KG1 (cell line): ENCODE measurements at regions not wholly inside any gene's neighbourhood (a gene's known extent, or its start where the extent isn't known, plus 50 kb on each side); places are given as distances from the start of the nearest gene placed in this dataset.

ENCODE experiments used
- DNase-seq: peaks from one replicate; lab custom pipeline; 2025; lab: John Stamatoyannopoulos, UW

DNA sequence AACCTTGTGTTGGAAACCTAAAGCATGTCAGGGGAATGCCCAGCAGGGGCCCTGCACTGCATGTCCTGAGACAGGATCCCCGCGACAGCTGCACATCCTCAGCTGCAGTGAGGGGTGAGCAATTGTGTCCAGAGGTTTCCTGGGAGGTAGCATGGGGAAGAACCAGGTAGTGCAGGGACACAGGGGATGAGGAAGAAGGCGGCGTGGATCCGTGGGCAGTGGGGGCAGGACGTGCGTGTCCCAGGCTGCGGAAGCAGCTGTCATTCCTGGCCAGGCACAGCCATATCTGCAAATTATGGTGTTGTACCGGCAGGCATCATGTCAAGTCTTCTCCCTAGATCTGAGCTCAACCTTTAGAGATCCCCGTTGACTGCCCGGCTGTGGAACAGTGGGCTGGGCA lies 238.2 kb upstream of the MYT1L start:
- DNase-seq, result no peak

DNA sequence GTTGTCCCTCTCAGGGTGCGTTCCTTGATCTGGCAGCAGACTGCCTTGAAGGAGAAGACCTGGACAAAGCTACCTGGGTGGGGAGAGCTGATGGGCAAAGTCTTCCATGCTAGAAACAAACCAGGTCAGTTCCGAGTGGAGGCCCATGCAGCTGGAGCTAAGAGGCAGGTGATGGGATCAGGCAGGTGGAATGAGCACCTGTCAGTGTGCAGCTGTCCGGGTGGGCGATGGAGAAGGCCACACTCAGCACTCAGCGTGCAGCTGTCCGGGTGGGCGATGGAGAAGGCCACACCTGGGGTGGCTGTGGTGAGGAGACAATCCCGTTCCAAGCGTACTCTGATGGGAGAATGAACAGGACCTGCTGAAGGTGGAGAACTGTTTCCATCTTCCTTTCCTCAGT lies 237.3 kb upstream of the MYT1L start:
- no peak for DNase-seq

DNA sequence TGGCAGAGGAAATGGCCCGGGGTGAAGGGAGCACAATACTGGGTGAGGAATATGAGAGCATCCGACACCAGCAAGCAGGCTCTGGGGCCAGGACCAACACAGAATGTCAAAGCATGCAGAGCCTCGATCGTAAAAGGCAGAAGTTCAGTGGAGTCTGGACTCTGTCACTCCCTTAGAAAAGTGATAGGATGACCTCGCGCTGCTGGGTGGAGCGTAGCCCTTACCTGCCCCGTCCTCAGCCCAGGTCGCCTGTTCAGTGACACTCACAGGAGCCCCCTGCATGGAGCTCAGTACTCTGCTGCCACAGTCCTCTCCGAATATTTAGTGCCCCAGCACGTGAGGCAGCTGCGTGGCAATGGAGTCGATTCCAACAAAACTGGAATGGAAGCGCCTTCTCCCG lies 236.7 kb upstream of the MYT1L start:
- no peak for DNase-seq

DNA sequence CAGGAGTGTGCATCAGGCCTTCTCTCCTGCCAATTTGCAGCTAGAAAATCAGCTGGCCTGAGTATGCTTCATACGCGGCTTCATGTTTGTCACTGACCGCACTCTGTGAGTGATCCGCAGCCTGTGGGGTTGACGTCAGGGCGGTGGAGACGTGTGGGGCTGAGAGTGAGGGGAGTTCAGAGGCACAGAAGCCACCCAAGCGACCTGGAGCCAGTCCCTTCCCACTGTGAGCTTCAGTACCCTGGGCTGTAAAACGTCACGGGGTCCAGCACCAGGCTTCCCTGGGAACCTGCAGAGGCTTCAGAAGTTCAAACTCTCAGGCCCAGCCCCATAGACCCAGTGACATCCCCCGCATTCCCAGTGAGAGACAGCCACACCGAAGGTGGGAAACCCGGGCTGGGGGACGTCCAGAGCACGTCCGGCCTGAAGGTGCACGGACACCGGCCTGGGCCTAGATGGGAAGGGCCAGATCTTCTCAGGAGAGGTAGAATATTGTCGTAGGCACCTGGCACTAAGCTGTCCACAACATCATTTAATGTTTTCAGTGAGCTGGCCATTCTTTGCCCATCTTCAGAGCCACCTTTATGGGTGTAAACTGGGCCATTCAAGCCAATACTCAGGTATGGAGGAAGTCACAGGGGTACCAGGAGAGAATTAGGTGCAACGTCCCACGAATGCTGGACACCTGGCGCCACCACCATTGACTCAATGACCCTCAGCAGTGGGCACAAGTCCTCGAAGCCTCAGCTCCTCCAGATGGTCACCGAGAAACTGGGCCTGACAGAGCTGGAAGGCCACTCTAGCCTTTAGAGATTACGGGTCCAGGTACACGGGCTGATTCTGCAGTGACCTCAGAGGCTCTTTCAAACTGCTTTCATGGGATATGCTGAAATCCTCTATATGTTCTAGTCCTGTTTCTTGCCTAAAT lies 235.6 kb upstream of the MYT1L start:
- no peak for DNase-seq

DNA sequence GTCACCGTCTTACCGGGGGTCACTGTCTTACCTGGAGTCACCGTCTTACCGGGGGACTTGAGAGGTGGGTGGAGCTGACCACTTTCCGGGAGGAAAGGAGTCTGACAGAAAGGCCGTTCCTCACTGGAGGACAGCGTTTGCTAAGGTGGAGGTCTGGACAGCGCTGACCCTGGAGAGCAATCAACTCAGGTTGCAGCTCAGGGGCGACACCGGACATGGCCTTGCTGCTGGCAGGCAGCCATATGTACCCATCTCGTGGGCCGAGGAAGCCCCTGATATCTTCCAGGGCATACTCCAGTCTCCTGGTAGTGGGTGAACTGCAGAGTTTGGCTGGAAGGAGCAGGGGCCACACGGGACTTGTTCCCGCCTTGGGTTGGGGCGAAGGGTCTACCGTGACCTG lies 234.6 kb upstream of the MYT1L start:
- no peak for DNase-seq

DNA sequence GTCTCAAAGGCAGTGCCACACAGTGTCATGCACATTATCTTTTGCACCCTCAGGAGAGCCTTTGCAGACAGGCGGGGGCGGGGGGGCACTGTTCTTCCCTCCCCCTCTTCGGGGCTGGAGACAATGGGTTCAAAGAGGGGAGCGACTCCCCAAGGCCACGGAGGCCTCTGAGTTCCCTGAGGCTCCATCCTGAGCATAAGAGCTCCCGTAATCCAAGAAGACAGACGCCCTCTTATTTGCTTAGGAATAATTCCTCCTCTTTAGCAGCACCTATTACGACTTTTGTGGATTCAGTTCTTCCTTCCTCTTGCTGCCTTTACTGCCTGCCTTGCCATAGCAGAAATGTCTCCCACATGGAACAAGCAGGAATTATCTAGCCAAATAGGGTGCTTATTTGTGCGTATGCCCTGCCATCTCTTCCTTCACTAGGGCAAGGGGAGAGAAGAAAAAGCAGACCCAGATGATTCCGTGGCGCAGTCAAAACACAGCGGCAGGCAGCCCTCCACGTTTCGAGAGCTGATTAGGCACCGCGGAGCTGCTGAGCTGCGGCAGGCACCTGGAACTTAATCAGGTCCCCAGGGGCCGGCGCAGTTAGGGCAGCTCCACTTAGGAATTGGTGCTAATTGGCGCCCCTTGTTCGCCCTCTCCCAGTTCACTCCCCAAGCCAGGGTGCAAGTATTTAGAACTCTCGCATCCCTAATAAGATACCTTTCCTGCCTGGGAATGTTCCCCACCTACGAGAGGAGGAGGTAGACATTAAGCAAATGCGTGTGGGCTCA lies 233.4 kb upstream of the MYT1L start:
- DNase-seq, result no peak

DNA sequence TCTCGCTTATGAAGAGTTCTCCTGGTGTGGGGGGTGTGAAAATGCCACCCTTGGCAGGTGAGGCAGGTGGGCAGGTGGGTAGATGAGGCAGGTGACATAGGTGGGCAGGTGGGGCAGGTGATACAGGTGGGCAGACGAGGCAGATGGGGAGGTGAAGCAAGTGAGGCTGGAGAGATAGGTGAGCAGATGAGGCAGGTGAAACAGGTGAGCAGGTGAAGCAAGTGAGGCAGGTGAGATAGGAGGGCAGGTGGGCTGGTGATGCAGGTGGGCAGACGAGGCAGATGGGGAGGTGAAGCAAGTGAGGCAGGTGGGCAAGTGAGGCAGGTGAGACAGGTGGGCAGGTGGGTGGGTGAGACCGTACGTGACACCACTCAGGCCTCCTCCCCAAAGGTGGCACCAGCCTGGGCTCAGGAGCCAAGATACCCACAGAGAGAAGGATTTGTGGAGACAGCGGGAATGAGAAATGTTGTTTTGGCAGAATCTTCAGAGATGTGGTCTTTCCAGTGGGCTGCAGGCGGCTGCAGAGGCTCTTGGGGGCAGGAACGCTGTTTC lies 232.3 kb upstream of the MYT1L start:
- DNase-seq, result no peak

DNA sequence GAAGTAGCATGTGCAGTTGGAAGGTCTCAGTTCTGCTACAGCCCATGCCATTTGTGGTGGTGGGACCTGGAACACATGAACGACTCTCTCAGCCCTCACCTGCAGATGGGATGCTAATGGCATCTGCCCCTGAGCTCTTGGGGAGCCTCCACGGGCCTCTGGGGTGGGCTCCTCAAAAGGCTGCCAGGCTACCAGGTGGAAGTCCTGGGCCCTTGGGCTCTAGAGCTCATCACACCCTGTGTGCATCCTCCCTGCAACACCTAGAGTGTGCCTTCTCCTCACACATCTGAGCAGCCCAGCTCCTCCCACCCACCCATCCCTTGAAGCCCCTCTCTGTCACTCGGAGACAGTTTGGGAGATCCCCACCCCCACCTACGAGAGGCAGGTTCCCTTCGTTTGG lies 231.8 kb upstream of the MYT1L start:
- DNase-seq, result no peak

DNA sequence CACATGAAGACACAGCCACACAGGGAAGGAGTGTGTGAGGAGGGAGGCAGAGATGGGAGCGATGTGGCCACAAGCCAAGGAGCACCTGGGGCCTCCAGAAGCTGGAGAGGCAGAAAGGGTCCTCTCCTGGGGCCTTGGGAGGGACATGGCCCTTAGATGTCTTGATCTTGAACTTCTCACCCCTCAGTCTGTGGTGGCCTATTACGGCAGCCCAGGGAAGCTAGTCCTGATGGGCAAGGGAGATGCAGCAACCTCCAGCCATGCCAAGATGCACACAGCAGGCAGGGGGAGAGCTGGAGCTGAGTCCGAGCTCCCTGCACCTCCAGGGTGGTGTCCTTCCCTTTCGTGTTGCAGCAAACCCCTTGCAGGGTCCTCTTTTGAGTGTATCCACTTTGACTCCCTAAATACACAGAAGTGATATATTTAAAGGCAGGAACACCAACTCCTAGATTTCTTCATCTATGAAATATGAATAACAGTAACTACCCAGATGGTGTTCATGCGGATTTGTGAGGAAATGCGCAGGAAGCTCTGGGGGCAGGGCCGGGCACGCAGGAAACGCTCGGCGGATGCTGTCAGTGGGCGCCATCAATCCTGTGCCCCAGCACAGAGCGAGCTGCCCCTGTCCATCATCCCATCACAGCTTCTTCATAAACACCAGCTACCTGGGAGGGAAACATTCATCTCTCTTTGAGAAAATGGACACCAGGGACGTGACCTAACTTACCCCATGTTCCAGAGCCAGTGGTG lies 230.4 kb upstream of the MYT1L start:
- no peak for DNase-seq

DNA sequence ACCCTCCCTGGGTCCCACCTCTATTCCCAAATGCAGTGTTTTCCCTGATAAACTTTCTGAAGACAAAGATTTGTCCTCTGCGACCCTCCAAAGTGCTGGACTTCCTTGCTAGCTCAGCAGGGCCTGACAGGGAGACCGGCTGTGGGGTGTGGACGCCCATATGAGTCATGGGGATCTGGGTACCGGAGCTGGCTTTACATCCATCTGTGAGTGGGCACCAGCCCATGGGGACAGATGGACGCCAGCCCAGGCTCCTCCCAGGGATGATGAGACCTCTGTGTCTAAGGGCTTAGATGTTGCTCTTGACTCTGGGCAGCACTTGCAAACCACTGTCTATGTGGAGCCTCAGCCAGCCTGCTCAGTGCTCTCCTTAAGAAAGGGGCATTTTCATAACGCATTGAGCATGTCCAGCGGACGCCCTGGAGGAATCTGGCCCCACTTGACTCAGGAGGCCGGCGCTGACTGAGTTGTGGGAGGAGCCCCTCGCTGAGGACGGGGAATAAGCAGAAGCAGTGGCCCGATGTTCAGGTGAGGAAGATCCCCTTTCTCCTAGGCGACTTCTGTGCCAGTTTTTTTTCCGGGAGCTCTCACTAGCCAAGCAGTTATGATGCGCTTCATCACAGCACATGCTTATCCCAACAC lies 229.4 kb upstream of the MYT1L start:
- no peak for DNase-seq

DNA sequence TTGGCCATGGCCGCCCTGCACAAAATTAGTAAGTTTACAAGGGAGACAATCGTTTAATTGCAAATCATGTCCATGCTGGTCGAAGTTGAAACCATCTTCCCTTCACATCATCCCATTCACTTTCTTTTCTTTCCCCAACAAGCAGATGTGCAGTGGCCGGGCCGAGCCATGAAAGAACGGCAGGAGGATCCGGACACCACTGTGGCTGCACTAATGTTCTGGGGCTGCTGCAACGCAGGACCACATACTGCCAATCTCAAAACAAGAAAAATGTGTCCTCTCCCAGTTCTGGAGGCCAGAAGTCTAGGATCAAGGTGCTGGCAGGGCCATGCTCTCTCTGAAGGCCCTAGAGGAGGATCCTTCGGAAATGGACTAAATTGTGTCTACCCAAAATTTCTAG lies 227.4 kb upstream of the MYT1L start:
- no peak for DNase-seq

DNA sequence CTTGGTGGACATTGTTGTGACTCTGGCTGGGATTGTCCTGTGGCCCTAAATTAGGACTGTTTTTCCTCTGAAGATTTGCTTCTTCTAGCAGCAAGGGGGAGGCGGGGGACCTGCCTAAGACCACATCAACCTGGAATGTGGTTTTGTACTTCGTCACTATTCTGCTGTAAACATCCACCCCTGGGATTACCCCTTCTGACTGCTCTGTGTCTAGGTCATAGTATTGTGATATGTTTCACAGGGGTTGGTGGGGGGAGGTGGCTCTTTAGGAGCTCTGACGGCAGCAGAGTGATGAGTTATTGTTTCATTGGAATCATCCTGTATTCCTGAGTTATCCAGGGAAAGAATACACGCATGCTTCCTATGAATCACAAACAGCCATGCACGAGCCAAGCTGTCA lies 226.4 kb upstream of the MYT1L start:
- no peak for DNase-seq

DNA sequence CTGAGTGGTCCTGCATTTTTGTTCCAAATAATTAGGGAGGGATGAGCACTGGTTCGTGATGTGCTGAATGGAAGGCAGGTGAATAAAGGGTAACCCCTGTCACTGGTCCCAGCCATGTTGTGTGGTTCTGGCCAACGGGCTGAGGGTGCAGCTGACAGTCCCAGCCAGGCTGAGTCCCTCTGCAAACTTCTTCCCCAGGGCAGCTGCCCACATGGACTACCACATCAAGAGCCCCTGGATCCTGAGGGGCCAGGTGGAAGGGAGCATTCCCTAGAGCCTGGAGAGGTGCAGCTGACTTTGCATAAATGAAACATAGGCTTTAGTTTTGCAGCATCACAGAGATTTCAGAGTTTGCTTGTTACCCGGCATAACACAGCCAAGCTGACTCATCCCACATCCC lies 219.8 kb upstream of the MYT1L start:
- DNase-seq, result no peak

DNA sequence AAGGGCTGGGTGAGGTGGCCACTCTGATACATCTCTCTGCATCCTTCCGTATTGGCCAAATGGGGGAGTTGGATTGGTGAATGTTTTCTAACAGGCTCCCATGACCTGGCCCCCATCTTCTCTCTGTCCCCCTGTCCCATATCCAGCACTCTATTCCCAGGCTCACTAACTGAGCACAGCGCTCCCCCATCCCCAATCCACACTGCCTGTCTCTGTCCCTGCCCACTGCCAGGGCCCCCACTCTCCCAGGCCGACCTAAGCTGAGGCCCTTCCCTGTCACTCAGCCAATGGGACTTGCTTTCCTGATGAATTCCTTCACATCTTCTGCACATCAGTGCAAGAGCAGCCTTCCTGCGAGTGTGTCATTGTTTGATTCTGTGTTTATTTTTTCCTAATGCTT lies 216.8 kb upstream of the MYT1L start:
- no peak for DNase-seq

DNA sequence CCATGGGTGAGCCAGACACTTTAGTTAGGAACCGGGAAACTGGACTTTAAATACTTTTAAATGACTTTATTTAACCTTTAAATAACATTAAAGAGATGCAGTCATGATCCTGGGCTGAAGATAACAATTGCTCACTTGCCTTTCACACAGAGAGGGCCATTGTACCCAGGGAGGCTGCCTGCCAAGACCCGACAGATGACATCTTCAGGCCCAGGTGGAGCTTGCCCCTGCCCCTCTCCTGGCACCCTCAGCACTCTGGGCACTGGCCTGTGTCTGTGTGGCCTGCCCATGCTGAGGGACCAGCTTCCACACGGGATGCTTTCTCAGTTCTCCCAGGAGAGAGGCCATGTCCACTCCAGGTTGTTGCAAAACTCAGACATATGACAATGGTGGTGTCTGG lies 216.4 kb upstream of the MYT1L start:
- DNase-seq, result no peak

DNA sequence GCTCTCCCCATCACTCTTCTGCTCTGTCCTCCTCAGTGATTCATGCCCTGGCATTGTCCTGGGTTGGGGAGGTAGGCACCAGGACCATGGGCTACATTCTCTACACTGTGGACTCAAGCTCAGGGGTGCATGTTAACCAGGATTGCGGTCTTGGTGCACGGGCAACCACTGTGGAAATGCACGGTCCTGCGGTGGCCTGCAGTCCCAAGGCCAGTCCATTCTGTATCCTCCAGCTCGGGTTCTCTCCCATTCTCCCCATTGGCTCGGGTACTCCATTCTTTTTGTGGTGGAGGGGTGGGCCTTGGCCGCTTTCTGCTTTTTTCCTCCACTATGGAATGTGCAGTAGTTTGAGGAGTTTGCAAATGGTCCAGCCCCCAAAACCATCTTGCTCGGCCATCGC lies 215.0 kb upstream of the MYT1L start:
- DNase-seq, result no peak

DNA sequence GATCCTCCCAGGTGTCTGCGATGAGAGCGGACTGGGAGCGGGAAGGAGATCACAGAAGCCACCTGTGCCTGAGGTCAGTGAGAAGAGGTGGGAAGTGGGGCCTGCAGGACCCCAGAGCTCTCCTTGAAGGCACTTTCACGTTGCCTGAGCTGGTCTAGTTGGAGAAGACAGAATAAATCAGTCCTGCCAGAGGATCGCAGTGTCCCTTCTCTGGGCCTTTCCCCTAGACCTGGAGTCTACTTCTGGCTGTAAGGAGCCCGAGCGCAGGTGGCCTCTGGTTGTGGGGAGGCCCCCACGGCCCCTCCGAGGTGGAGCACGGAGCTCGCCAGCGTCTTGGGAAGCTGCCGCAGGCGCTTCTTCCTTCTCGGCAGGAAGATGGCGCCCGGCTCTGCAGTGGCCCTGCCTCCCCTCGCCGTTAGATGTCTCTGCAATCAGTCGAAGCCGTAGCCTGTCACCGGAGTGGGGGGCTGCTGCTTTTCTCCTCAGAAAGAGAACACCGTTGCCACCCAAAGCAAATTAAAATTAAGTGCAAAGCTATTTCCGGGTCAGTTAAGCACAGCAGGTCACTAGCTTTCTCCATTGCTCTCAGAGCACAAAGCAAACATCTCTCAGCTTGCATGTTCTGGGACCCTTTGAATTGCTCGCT lies 212.0 kb upstream of the MYT1L start:
- DNase-seq, result no peak

DNA sequence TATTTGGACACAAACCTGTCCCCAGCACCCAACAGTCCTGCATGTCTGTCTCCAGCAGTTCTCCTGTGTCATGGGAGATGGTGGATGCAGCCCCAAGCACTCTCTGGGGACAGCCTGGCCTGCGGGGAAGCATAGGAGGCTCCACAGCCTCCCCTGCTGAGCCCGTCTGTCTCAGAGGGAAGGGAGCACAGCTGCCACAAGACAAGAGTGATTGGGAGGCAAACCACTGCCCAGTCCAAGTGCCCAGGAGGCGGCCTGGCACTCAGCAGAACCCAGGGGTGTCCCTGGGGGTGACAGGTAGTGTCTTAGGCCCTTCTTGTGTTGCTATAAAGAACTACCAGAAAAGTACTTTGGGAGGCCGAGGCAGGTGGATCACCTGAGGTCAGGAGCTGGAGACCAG lies 211.2 kb upstream of the MYT1L start:
- no peak for DNase-seq

DNA sequence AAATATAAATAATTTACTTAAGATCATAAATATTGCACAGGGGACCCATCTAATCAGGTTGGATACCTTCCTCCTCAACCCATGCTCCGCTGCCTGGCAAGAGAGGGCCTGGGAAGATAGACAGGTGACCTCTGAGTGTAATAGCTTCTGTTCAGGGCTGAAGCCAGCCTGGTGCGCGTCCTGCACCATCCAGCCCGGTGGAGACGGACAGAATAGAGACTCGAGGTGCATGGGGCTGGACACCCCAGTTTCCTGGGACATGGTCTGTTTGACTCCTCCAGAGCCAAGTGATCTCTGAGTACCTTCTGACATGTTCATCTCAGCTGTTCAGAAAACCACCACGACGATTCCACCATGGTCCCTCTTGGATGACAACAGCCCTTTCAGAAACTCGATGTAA lies 209.3 kb upstream of the MYT1L start:
- no peak for DNase-seq

DNA sequence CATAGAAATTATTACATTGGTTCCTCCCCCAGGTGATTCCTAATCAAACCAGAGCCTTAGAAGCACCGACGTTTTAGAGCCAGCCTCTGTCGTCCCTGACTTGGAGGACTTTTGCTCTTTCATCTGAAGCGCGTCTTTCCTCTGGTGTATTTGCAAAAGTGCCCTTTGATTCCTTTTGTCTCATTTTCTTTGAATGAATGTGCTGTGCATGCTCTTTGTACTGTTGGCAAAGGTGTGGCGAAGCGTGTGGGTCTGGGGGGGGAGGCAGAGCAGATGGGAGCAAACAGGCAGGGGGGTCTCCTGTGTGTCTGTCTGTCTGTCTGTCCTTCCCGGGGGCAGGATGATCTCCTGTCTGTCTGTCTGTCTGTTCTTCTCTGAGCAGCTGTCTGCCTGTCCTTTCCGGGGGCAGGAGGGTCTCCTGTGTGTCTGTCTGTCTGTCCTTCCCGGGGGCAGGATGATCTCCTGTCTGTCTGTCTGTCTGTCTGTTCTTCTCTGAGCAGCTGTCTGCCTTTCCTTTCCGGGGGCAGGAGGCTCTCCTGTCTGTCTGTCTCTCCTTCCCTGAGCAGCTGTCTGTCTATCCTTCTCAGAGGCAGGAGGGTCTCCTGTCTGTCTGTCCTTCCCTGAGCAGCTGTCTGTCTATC lies 205.5 kb upstream of the MYT1L start:
- no peak for DNase-seq

DNA sequence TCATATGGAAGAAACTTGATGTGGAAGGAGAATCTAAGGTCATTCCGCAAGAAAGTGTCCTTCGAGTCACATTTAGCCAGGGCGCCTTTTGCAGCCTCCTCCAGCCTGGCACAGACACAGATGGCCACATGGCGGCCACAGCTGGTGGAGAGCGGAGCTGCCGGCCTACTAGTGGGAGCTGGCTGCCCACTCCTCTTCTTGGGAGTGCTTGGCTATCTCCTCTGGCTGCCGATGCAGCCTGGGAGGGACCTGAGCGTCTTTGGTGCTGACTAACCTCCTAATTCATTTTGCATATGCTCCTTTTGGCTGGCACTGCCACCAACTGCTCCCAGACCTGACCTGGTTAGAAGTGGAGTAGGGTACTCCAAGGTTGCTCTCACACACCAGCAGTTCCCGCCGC lies 199.3 kb upstream of the MYT1L start:
- DNase-seq, result no peak
